ENCODE measurements at regions not wholly inside any gene's neighbourhood (a gene's known extent, or its start where the extent isn't known, plus 50 kb on each side); places are given as distances from the start of the nearest gene placed in this dataset.

GRCh38 chr19:31223740-31224534, 125.3 kb downstream of the TSHZ3 start:
- Histone ChIP-seq H3K9ac (ENCODE audit: low read depth, low read length) (no peak overlapping the region), H3K27me3 (ENCODE audit: insufficient read depth, low read length) (no peaks in the 10 kb centered on the region), H3K4me1 (ENCODE audit: insufficient read depth, low read length) (no peaks in the 10 kb centered on the region), H3K36me3 (ENCODE audit: insufficient read depth, low read length) (no peaks in the 10 kb centered on the region), H3K9me3 (ENCODE audit: insufficient read depth, low read depth, low read length) (no peaks in the 10 kb centered on the region), H3K27ac (ENCODE audit: low read depth, low read length) (no peak overlapping the region), H3K4me3 (ENCODE audit: low read length) (no peak overlapping the region)
- WGBS: 90% methylated on average over 9 of the region's 9 CpGs

- Histone ChIP-seq H3K9me3 (ENCODE audit: insufficient read depth, low read depth, low read length) (no peaks in the 10 kb centered on the region), H3K4me3 (ENCODE audit: low read length) (no peak overlapping the region), H3K9ac (ENCODE audit: low read depth, low read length) (no peak overlapping the region), H3K4me1 (ENCODE audit: insufficient read depth, low read length) (no peaks in the 10 kb centered on the region), H3K36me3 (ENCODE audit: insufficient read depth, low read length) (no peaks in the 10 kb centered on the region), H3K27ac (ENCODE audit: low read depth, low read length) (no peak overlapping the region), H3K27me3 (ENCODE audit: insufficient read depth, low read length) (no peaks in the 10 kb centered on the region)
- 85% methylated on average over 2 of the region's 2 CpGs for WGBS
Observed at GRCh38 chr19:31220540-31220939, 128.7 kb downstream of the TSHZ3 start.

GRCh38 chr19:31214997-31215396, 134.2 kb downstream of the TSHZ3 start:
- no peaks in the 10 kb centered on the region for H3K27me3 ChIP-seq (ENCODE audit: insufficient read depth, low read length)
- H3K27ac ChIP-seq (ENCODE audit: low read depth, low read length): no peak overlapping the region
- 100% methylated on average over 2 of the region's 2 CpGs for WGBS

GRCh38 chr19:31214086-31214485, 135.2 kb downstream of the TSHZ3 start:
- Histone ChIP-seq H3K36me3 (ENCODE audit: insufficient read depth, low read length) (no peaks in the 10 kb centered on the region), H3K4me3 (ENCODE audit: low read length) (no peak overlapping the region), H3K9me3 (ENCODE audit: insufficient read depth, low read depth, low read length) (no peaks in the 10 kb centered on the region), H3K4me1 (ENCODE audit: insufficient read depth, low read length) (no peaks in the 10 kb centered on the region), H3K9ac (ENCODE audit: low read depth, low read length) (no peak overlapping the region), H3K27ac (ENCODE audit: low read depth, low read length) (no peak overlapping the region), H3K27me3 (ENCODE audit: insufficient read depth, low read length) (no peaks in the 10 kb centered on the region)
- WGBS: 94% methylated on average over 9 of the region's 9 CpGs

More at GRCh38 chr19:31214997-31215396, 134.2 kb downstream of the TSHZ3 start:
- Histone ChIP-seq H3K9ac (ENCODE audit: low read depth, low read length) (no peak overlapping the region), H3K36me3 (ENCODE audit: insufficient read depth, low read length) (no peaks in the 10 kb centered on the region), H3K4me3 (ENCODE audit: low read length) (no peak overlapping the region), H3K4me1 (ENCODE audit: insufficient read depth, low read length) (no peaks in the 10 kb centered on the region), H3K9me3 (ENCODE audit: insufficient read depth, low read depth, low read length) (no peaks in the 10 kb centered on the region)

- H3K4me3 ChIP-seq (ENCODE audit: low read length): no peak overlapping the region
- no peaks in the 10 kb centered on the region for H3K4me1 ChIP-seq (ENCODE audit: insufficient read depth, low read length)
- no peak overlapping the region for H3K27ac ChIP-seq (ENCODE audit: low read depth, low read length)
- H3K9ac ChIP-seq (ENCODE audit: low read depth, low read length): no peak overlapping the region
- no peaks in the 10 kb centered on the region for H3K36me3 ChIP-seq (ENCODE audit: insufficient read depth, low read length)
- H3K27me3 ChIP-seq (ENCODE audit: insufficient read depth, low read length): no peaks in the 10 kb centered on the region
- no peaks in the 10 kb centered on the region for H3K9me3 ChIP-seq (ENCODE audit: insufficient read depth, low read depth, low read length)
- 97% methylated on average over 2 of the region's 3 CpGs for WGBS
Observed at GRCh38 chr19:31211088-31211487, 138.1 kb downstream of the TSHZ3 start.

GRCh38 chr19:31205887-31206518, 143.2 kb downstream of the TSHZ3 start:
- Histone ChIP-seq H3K4me3 (ENCODE audit: low read length) (no peak overlapping the region), H3K27ac (ENCODE audit: low read depth, low read length) (no peak overlapping the region), H3K4me1 (ENCODE audit: insufficient read depth, low read length) (no peaks in the 10 kb centered on the region), H3K9me3 (ENCODE audit: insufficient read depth, low read depth, low read length) (no peaks in the 10 kb centered on the region), H3K9ac (ENCODE audit: low read depth, low read length) (no peak overlapping the region), H3K36me3 (ENCODE audit: insufficient read depth, low read length) (no peaks in the 10 kb centered on the region), H3K27me3 (ENCODE audit: insufficient read depth, low read length) (no peaks in the 10 kb centered on the region)
- 90% methylated on average over 2 of the region's 2 CpGs for WGBS

- no peaks in the 10 kb centered on the region for H3K9me3 ChIP-seq (ENCODE audit: insufficient read depth, low read depth, low read length)
- no peaks in the 10 kb centered on the region for H3K27me3 ChIP-seq (ENCODE audit: insufficient read depth, low read length)
- no peaks in the 10 kb centered on the region for H3K4me1 ChIP-seq (ENCODE audit: insufficient read depth, low read length)
- WGBS: 82% methylated on average over 1 of the region's 1 CpG
- H3K36me3 ChIP-seq (ENCODE audit: insufficient read depth, low read length): no peaks in the 10 kb centered on the region
- no peak overlapping the region for H3K9ac ChIP-seq (ENCODE audit: low read depth, low read length)
- H3K4me3 ChIP-seq (ENCODE audit: low read length): no peak overlapping the region
- H3K27ac ChIP-seq (ENCODE audit: low read depth, low read length): no peak overlapping the region
Observed at GRCh38 chr19:31204115-31204514, 145.1 kb downstream of the TSHZ3 start.

- Histone ChIP-seq H3K27me3 (ENCODE audit: insufficient read depth, low read length) (no peaks in the 10 kb centered on the region), H3K4me3 (ENCODE audit: low read length) (no peak overlapping the region), H3K9ac (ENCODE audit: low read depth, low read length) (no peak overlapping the region), H3K36me3 (ENCODE audit: insufficient read depth, low read length) (no peaks in the 10 kb centered on the region), H3K4me1 (ENCODE audit: insufficient read depth, low read length) (peaks cover 8% of the 10 kb centered on the region; the same call in 1 of the 2 replicates), H3K27ac (ENCODE audit: low read depth, low read length) (no peak overlapping the region), H3K9me3 (ENCODE audit: insufficient read depth, low read depth, low read length) (peaks cover 19% of the 10 kb centered on the region; the same call in 1 of the 2 replicates)
- WGBS: 90% methylated on average over 1 of the region's 2 CpGs
Observed at GRCh38 chr19:31185261-31185660, 164.0 kb downstream of the TSHZ3 start.

- no peak overlapping the region for H3K9ac ChIP-seq (ENCODE audit: low read depth, low read length)
- peaks cover 8% of the 10 kb centered on the region; the same call in 1 of the 2 replicates for H3K4me1 ChIP-seq (ENCODE audit: insufficient read depth, low read length)
- H3K36me3 ChIP-seq (ENCODE audit: insufficient read depth, low read length): no peaks in the 10 kb centered on the region
- no peaks in the 10 kb centered on the region for H3K27me3 ChIP-seq (ENCODE audit: insufficient read depth, low read length)
- WGBS: 86% methylated on average over 2 of the region's 2 CpGs
- no peaks in the 10 kb centered on the region for H3K9me3 ChIP-seq (ENCODE audit: insufficient read depth, low read depth, low read length)
- H3K4me3 ChIP-seq (ENCODE audit: low read length): no peak overlapping the region
- no peak overlapping the region for H3K27ac ChIP-seq (ENCODE audit: low read depth, low read length)
Observed at GRCh38 chr19:31181535-31181934, 167.7 kb downstream of the TSHZ3 start.

GRCh38 chr19:31180907-31181306, 168.3 kb downstream of the TSHZ3 start:
- H3K27me3 ChIP-seq (ENCODE audit: insufficient read depth, low read length): no peaks in the 10 kb centered on the region

GRCh38 chr19:31179471-31179852, 169.8 kb downstream of the TSHZ3 start:
- Histone ChIP-seq H3K4me3 (ENCODE audit: low read length) (no peak overlapping the region), H3K36me3 (ENCODE audit: insufficient read depth, low read length) (no peaks in the 10 kb centered on the region), H3K4me1 (ENCODE audit: insufficient read depth, low read length) (peaks cover 3% of the 10 kb centered on the region; the same call in 1 of the 2 replicates), H3K9ac (ENCODE audit: low read depth, low read length) (no peak overlapping the region), H3K9me3 (ENCODE audit: insufficient read depth, low read depth, low read length) (no peaks in the 10 kb centered on the region), H3K27ac (ENCODE audit: low read depth, low read length) (no peak overlapping the region), H3K27me3 (ENCODE audit: insufficient read depth, low read length) (no peaks in the 10 kb centered on the region)
- 91% methylated on average over 1 of the region's 1 CpG for WGBS

More at GRCh38 chr19:31180907-31181306, 168.3 kb downstream of the TSHZ3 start:
- H3K27ac ChIP-seq (ENCODE audit: low read depth, low read length): no peak overlapping the region
- no peak overlapping the region for H3K9ac ChIP-seq (ENCODE audit: low read depth, low read length)
- peaks cover 8% of the 10 kb centered on the region; the same call in 1 of the 2 replicates for H3K4me1 ChIP-seq (ENCODE audit: insufficient read depth, low read length)
- no peaks in the 10 kb centered on the region for H3K36me3 ChIP-seq (ENCODE audit: insufficient read depth, low read length)
- H3K4me3 ChIP-seq (ENCODE audit: low read length): no peak overlapping the region
- H3K9me3 ChIP-seq (ENCODE audit: insufficient read depth, low read depth, low read length): no peaks in the 10 kb centered on the region
- WGBS: 84% methylated on average over 2 of the region's 2 CpGs
